Heart left ventricle (tissue), 16 donors: ENCODE measurements at regions not wholly inside any gene's neighbourhood (a gene's known extent, or its start where the extent isn't known, plus 50 kb on each side); places are given as distances from the start of the nearest gene placed in this dataset.

Experiments
- ATAC-seq, 4 donors: fragments of 200-7000 bp; cut with Tn5 transposase; one replicate each; pipeline ENCODE4 v1.9.1; 2020 to 2022; ENCODE audit warnings: moderate library complexity in 4 of 4, mild to moderate bottlenecking in 3 of 4, moderate number of reproducible peaks in 1 of 4
- DNase-seq, 5 donors: peaks; one replicate each; pipeline ENCODE4 v3.0.0-alpha.2; 2020
- H3K27ac ChIP-seq, 12 donors: fragments of 200-600 bp; sonication (generic) in 4 of 12; one replicate each; pipeline versions ENCODE4 v1.5.0 to v1.8.0; 2016 to 2022; ENCODE audit warnings: mild to moderate bottlenecking in 2 of 12
- H3K27me3 ChIP-seq, 9 donors: fragments of 200-600 bp; sonication (generic) in 2 of 9; one replicate each; pipeline versions ENCODE4 v1.5.1 to v1.8.0; 2016 to 2022; ENCODE audit warnings: mild to moderate bottlenecking in 3 of 9
- H3K36me3 ChIP-seq, 9 donors: fragments of 200-600 bp; sonication (generic) in 2 of 9; one replicate each; pipeline versions ENCODE4 v1.5.0 to v1.8.0; 2018 to 2022; ENCODE audit warnings: mild to moderate bottlenecking in 2 of 9
- H3K4me1 ChIP-seq, 12 donors: fragments of 200-600 bp; sonication (generic) in 4 of 12; one replicate each; pipeline versions ENCODE4 v1.5.0 to v1.8.0; 2016 to 2022; ENCODE audit warnings: mild to moderate bottlenecking in 3 of 12
- H3K4me3 ChIP-seq, 12 donors: fragments of 200-600 bp; sonication (generic) in 4 of 12; one replicate each; pipeline versions ENCODE4 v1.5.0 to v1.8.0; 2017 to 2022; ENCODE audit warnings: mild to moderate bottlenecking in 9 of 12, moderate library complexity in 4 of 12
- H3K9me3 ChIP-seq, 12 donors: fragments of 200-600 bp; sonication (generic) in 4 of 12; one replicate each; pipeline versions ENCODE4 v1.5.0 to v1.8.0; 2016 to 2022; ENCODE audit warnings: mild to moderate bottlenecking in 1 of 12
- CTCF ChIP-seq, 12 donors: fragments of 200-600 bp; sonication (generic) in 4 of 12; IDR thresholded peaks; one replicate each; pipeline versions ENCODE4 v1.5.0 to v1.8.0; 2018 to 2022; ENCODE audit warnings: antibody characterized with exemption in 12 of 12, mild to moderate bottlenecking in 5 of 12
- POLR2A ChIP-seq, 2 donors: fragments of 450-650 bp; IDR thresholded peaks; one replicate each; pipeline ENCODE4 v1.6.1; 2017; ENCODE audit warnings: antibody characterized with exemption in 2 of 2, mild to moderate bottlenecking in 2 of 2, moderate library complexity in 2 of 2
- WGBS, 4 donors: extraction: QIAGEN DNeasy Blood & Tissue Kit in 2 of 4; methylation state at CpG; one replicate each; pipeline versions ENCODE4 v1.1.5 to v1.1.7; 2013 to 2018; 5-methylcytosine and 5-hydroxymethylcytosine counted together
- intact Hi-C, 10 donors: fragments of 100-400 bp; cut with DNase I; formaldehyde crosslinking; loops; one replicate each; pipeline versions ENCODE4 v1.11.1 to v1.14.2; 2022
- donor health status: ischemic (EF 13 %, LVEDD 7.1; RV severe dilation, severe dysfunction).
- donor health status: healthy with polysubstance abuse.
- donor health status: DM: no; HTN: yes; CAD: no.
- donor health status: DM: no; HTN: no; CAD: no.
- donor health status: ischemic (EF 25% LVEDD 6.9; RV normal size, moderate dysfunction).
- donor health status: ischemic (EF 25% LVEDD 5.7; RV mildly dilated, moderate dysfunction).
- donor health status: healthy.
- donor health status: DM: yes; HTN: yes; CAD: no.
- donor health status: ischemic (EF 35%, LVEDD 5.7; RV mildly dilated, moderate dysfunction).
- donor health status: nonischemic (EF 11% LVEDD 7.7; RV severe dilation, severe dysfunction).
- donor health status: DM: yes; HTN: yes; CAD: no.
- donor health status: PGD.
- donor health status: ischemic (EF 29% LVEDD 5.4; RV normal size, mild dysfunction).
- donor health status: nonischemic (EF 23%, LVEDD 6.1; RV moderate dilation, normal function).

- Histone ChIP-seq H3K9me3 (peaks cover 0 to 4% (median 0%) of the 10 kb centered on the region in 12 donors), H3K4me1 (no peaks in the 10 kb centered on the region), H3K27ac (no peak overlapping the region), H3K4me3 (no peak overlapping the region), H3K27me3 (no peaks in the 10 kb centered on the region), H3K36me3 (no peaks in the 10 kb centered on the region)
- TF ChIP-seq CTCF (IDR thresholded peaks at IDR 0.05): no peak
- TF ChIP-seq POLR2A (IDR thresholded peaks at IDR 0.05): no peak
- WGBS, 4 donors: 62 to 80% (median 75%) methylated on average over 4 of the region's 4 CpGs
- ATAC-seq: no peak
- intact Hi-C loops: no loop called here
- no peak for DNase-seq
Measured at GRCh38 chr14:87043667-87044200, 949.2 kb downstream of the GALC start.

- H3K4me3 ChIP-seq: no peak overlapping the region
- no peak for ATAC-seq
- H3K4me1 ChIP-seq: no peaks in the 10 kb centered on the region
- no peak overlapping the region for H3K27ac ChIP-seq
- no peak for TF ChIP-seq CTCF (IDR thresholded peaks at IDR 0.05)
- TF ChIP-seq POLR2A (IDR thresholded peaks at IDR 0.05): no peak
- peaks cover 0 to 10% (median 0%) of the 10 kb centered on the region in 12 donors for H3K9me3 ChIP-seq
- WGBS, 4 donors: 79 to 81% (median 80%) methylated on average over 4 of the region's 4 CpGs
- intact Hi-C loops: no loop called here
- DNase-seq: no peak
- H3K27me3 ChIP-seq: no peaks in the 10 kb centered on the region
- H3K36me3 ChIP-seq: no peaks in the 10 kb centered on the region
Measured at GRCh38 chr14:87042354-87042753, 950.6 kb downstream of the GALC start.

GRCh38 chr14:87041290-87042020 is 951.5 kb downstream of the GALC start:
- intact Hi-C loops: no loop called here
- no peak for DNase-seq
- H3K36me3 ChIP-seq: no peaks in the 10 kb centered on the region
- no peaks in the 10 kb centered on the region for H3K27me3 ChIP-seq
- TF ChIP-seq CTCF (IDR thresholded peaks at IDR 0.05) (no peak), POLR2A (IDR thresholded peaks at IDR 0.05) (no peak)
- ATAC-seq: no peak
- H3K27ac ChIP-seq: no peak overlapping the region
- H3K9me3 ChIP-seq: peaks cover 0 to 10% (median 0%) of the 10 kb centered on the region in 12 donors
- no peak overlapping the region for H3K4me3 ChIP-seq
- H3K4me1 ChIP-seq: no peaks in the 10 kb centered on the region
- 40 to 52% (median 46%) methylated on average over 7 of the region's 7 CpGs for WGBS, 4 donors

GRCh38 chr14:87034680-87035079 is 958.3 kb downstream of the GALC start:
- no peak for DNase-seq
- Histone ChIP-seq H3K27ac (no peak overlapping the region), H3K36me3 (no peaks in the 10 kb centered on the region), H3K4me3 (no peak overlapping the region), H3K9me3 (peaks cover 0 to 14% (median 0%) of the 10 kb centered on the region in 12 donors), H3K27me3 (no peaks in the 10 kb centered on the region), H3K4me1 (no peaks in the 10 kb centered on the region)
- TF ChIP-seq POLR2A (IDR thresholded peaks at IDR 0.05) (no peak), CTCF (IDR thresholded peaks at IDR 0.05) (no peak)
- 56 to 70% (median 68%) methylated on average over 1 of the region's 1 CpG for WGBS, 4 donors
- ATAC-seq: no peak
- intact Hi-C loops: no loop called here
